ENCODE measurements at regions not wholly inside any gene's neighbourhood (a gene's known extent, or its start where the extent isn't known, plus 50 kb on each side); places are given as distances from the start of the nearest gene placed in this dataset.
"Not testable (repeated sequence)": the region's sequence is repeated elsewhere in the genome, so short reads cannot be mapped to it uniquely, and the experiment has no call there.

- no peak for DNase-seq
These were observed 512.1 kb upstream of the CNTN3 start for GRCh38 chr3:75126556-75126955.

GRCh38 chr3:75129101-75129500, 514.6 kb upstream of the CNTN3 start:
- peak in 3 of 56 donors; percentile 4 to 29 (median 5) for DNase-seq

GRCh38 chr3:75136100-75136897, 521.8 kb upstream of the CNTN3 start:
- no peak for DNase-seq

GRCh38 chr3:75138345-75138744, 523.9 kb upstream of the CNTN3 start:
- DNase-seq = no peak

GRCh38 chr3:75140904-75141615, 523.1 kb upstream of the FRG2C start:
- no peak for DNase-seq

- no peak for DNase-seq
These were observed 519.7 kb upstream of the FRG2C start for GRCh38 chr3:75144406-75144805.

GRCh38 chr3:75171630-75172230, 492.4 kb upstream of the FRG2C start:
- DNase-seq = no peak

- DNase-seq = no peak
These were observed 487.2 kb upstream of the FRG2C start for GRCh38 chr3:75176937-75177336.

- no peak for DNase-seq
These were observed 483.7 kb upstream of the FRG2C start for GRCh38 chr3:75180235-75180944.

- no peak for DNase-seq
These were observed 483.2 kb upstream of the FRG2C start for GRCh38 chr3:75180945-75181298.

- DNase-seq = no peak
These were observed 475.2 kb upstream of the FRG2C start for GRCh38 chr3:75188962-75189361.

- peak in 3 of 56 donors; percentile 1 to 10 (median 6) for DNase-seq
These were observed 471.9 kb upstream of the FRG2C start for GRCh38 chr3:75192146-75192616.

- no peak for DNase-seq
These were observed 470.3 kb upstream of the FRG2C start for GRCh38 chr3:75193797-75194196.

GRCh38 chr3:75214332-75214731, 449.8 kb upstream of the FRG2C start:
- not testable (repeated sequence) for DNase-seq

GRCh38 chr3:75218577-75218976, 445.6 kb upstream of the FRG2C start:
- no peak for DNase-seq

- DNase-seq = no peak
These were observed 443.2 kb upstream of the FRG2C start for GRCh38 chr3:75220932-75221331.

- DNase-seq = no peak
These were observed 439.7 kb upstream of the FRG2C start for GRCh38 chr3:75224412-75224811.

- no peak for DNase-seq
These were observed 431.9 kb upstream of the FRG2C start for GRCh38 chr3:75232216-75232615.

- DNase-seq = no peak
These were observed 428.5 kb upstream of the FRG2C start for GRCh38 chr3:75235631-75236030.

GRCh38 chr3:75237053-75237452, 427.1 kb upstream of the FRG2C start:
- no peak for DNase-seq

GRCh38 chr3:75237477-75237876, 426.7 kb upstream of the FRG2C start:
- no peak for DNase-seq
